Immature natural killer cell (primary cell): ENCODE measurements at regions not wholly inside any gene's neighbourhood (a gene's known extent, or its start where the extent isn't known, plus 50 kb on each side); places are given as distances from the start of the nearest gene placed in this dataset.
"Not testable (repeated sequence)": the region's sequence is repeated elsewhere in the genome, so short reads cannot be mapped to it uniquely, and the experiment has no call there.

Experiments used
- DNase-seq, 3 donors: peaks; one replicate each; pipeline ENCODE4 v3.0.0; 2022; ENCODE audit warnings: mixed read lengths in 1 of 3
- H3K27ac Mint-ChIP-seq, 6 donors: one replicate each; pipeline ENCODE4 v1.8.0; 2020; ENCODE audit warnings: mixed read lengths in 6 of 6, mild to moderate bottlenecking in 5 of 6, inconsistent platforms in 4 of 6, moderate library complexity in 3 of 6
- H3K27me3 Mint-ChIP-seq, 3 donors: one replicate each; pipeline ENCODE4 v1.8.0; 2020 to 2021; ENCODE audit warnings: low read depth in 3 of 3, mild to moderate bottlenecking in 3 of 3, mixed read lengths in 3 of 3, moderate library complexity in 3 of 3, inconsistent platforms in 1 of 3
- H3K36me3 Mint-ChIP-seq, 3 donors: one replicate each; pipeline ENCODE4 v1.8.0; 2020; ENCODE audit warnings: mixed read lengths in 3 of 3, inconsistent platforms in 2 of 3, mild to moderate bottlenecking in 2 of 3
- H3K4me1 Mint-ChIP-seq, 2 donors: one replicate each; pipeline ENCODE4 v1.8.0; 2020; ENCODE audit warnings: inconsistent platforms in 2 of 2, mild to moderate bottlenecking in 2 of 2, mixed read lengths in 2 of 2, moderate library complexity in 1 of 2
- H3K4me3 Mint-ChIP-seq, 5 donors: one replicate each; pipeline ENCODE4 v1.8.0; 2020; ENCODE audit warnings: mild to moderate bottlenecking in 5 of 5, mixed read lengths in 5 of 5, inconsistent platforms in 3 of 5, moderate library complexity in 3 of 5
- H3K9me3 Mint-ChIP-seq, 6 donors: one replicate each; pipeline ENCODE4 v1.8.0; 2020; ENCODE audit warnings: mild to moderate bottlenecking in 6 of 6, mixed read lengths in 6 of 6, inconsistent platforms in 4 of 6, moderate library complexity in 3 of 6

GRCh38 chr2:131425231-131425941 lies 50.5 kb upstream of the TUBA3D start:
- DNase-seq = no peak
- no peaks in the 10 kb centered on the region for H3K9me3 Mint-ChIP-seq
- peaks cover 0 to 4% (median 4%) of the 10 kb centered on the region in 3 donors for H3K36me3 Mint-ChIP-seq
- H3K4me1 Mint-ChIP-seq = peaks cover 4 to 5% of the 10 kb centered on the region in 2 donors
- H3K27me3 Mint-ChIP-seq = peaks cover 4 to 40% (median 13%) of the 10 kb centered on the region in 3 donors
- peak overlapping the region in 3 of 5 donors; percentile 16 to 43 (median 34) for H3K4me3 Mint-ChIP-seq
- H3K27ac Mint-ChIP-seq = no peak overlapping the region

GRCh38 chr2:131424605-131425114 lies 51.3 kb upstream of the TUBA3D start:
- Mint-ChIP-seq H3K27me3 (peaks cover 4 to 35% (median 13%) of the 10 kb centered on the region in 3 donors), H3K4me3 (peak overlapping the region in 2 of 5 donors; percentile 37 to 49)
- not testable (repeated sequence) for H3K36me3 Mint-ChIP-seq, DNase-seq, H3K27ac Mint-ChIP-seq, H3K9me3 Mint-ChIP-seq, H3K4me1 Mint-ChIP-seq

- peaks cover 6 to 22% (median 10%) of the 10 kb centered on the region in 3 donors for H3K27me3 Mint-ChIP-seq
- not testable (repeated sequence) for H3K4me3 Mint-ChIP-seq, H3K9me3 Mint-ChIP-seq, H3K36me3 Mint-ChIP-seq, H3K27ac Mint-ChIP-seq, H3K4me1 Mint-ChIP-seq, DNase-seq
Observed at GRCh38 chr2:131420751-131421150, 55.2 kb upstream of the TUBA3D start.

GRCh38 chr2:131419441-131419840 lies 55.5 kb upstream of the RAB6D start:
- no peaks in the 10 kb centered on the region for H3K9me3 Mint-ChIP-seq
- no peaks in the 10 kb centered on the region for H3K36me3 Mint-ChIP-seq
- no peak overlapping the region for H3K4me3 Mint-ChIP-seq
- H3K27me3 Mint-ChIP-seq = peaks cover 6 to 18% (median 12%) of the 10 kb centered on the region in 3 donors
- DNase-seq = no peak
- no peaks in the 10 kb centered on the region for H3K4me1 Mint-ChIP-seq
- no peak overlapping the region for H3K27ac Mint-ChIP-seq

GRCh38 chr2:131418625-131419024 lies 54.7 kb upstream of the RAB6D start:
- peaks cover 4 to 12% (median 6%) of the 10 kb centered on the region in 3 donors for H3K27me3 Mint-ChIP-seq
- no peaks in the 10 kb centered on the region for H3K4me1 Mint-ChIP-seq
- no peak overlapping the region for H3K27ac Mint-ChIP-seq
- no peaks in the 10 kb centered on the region for H3K36me3 Mint-ChIP-seq
- no peak overlapping the region for H3K4me3 Mint-ChIP-seq
- no peak for DNase-seq
- no peaks in the 10 kb centered on the region for H3K9me3 Mint-ChIP-seq

- Mint-ChIP-seq H3K36me3 (no peaks in the 10 kb centered on the region), H3K27ac (no peak overlapping the region), H3K27me3 (peaks cover 5 to 8% (median 5%) of the 10 kb centered on the region in 3 donors), H3K4me3 (no peak overlapping the region), H3K4me1 (no peaks in the 10 kb centered on the region), H3K9me3 (no peaks in the 10 kb centered on the region)
- DNase-seq = no peak
Observed at GRCh38 chr2:131417886-131418285, 53.9 kb upstream of the RAB6D start.

- Mint-ChIP-seq H3K36me3 (no peaks in the 10 kb centered on the region), H3K27ac (no peak overlapping the region), H3K4me3 (no peak overlapping the region), H3K4me1 (no peaks in the 10 kb centered on the region), H3K27me3 (peaks cover 5 to 8% (median 5%) of the 10 kb centered on the region in 3 donors), H3K9me3 (no peaks in the 10 kb centered on the region)
- no peak for DNase-seq
Observed at GRCh38 chr2:131413785-131414184, 49.8 kb upstream of the RAB6D start.
